Neural cell (in vitro differentiated cells): ENCODE measurements at regions not wholly inside any gene's neighbourhood (a gene's known extent, or its start where the extent isn't known, plus 50 kb on each side); places are given as distances from the start of the nearest gene placed in this dataset.

Source experiments
- H2AFZ ChIP-seq: fragments of 200-600, 300-800 bp; sonication (generic), shearing (Covaris generic); 2 replicates; pipeline ENCODE4 v1.6.0; 2014; ENCODE audit warnings: low read depth, mild to moderate bottlenecking, antibody characterized with exemption, low read length, moderate library complexity
- H3F3A ChIP-seq: fragments of 200-600 bp; shearing (Covaris generic); 2 replicates; pipeline ENCODE4 v1.6.1; 2016; ENCODE audit warnings: mild to moderate bottlenecking, moderate library complexity, mixed read lengths, antibody characterized with exemption, low read length; ENCODE audit not compliant: insufficient read depth, poor library complexity, severe bottlenecking
- H3K27ac ChIP-seq: fragments of 200-600, 300-800 bp; sonication (generic), shearing (Covaris generic); 2 replicates; pipeline ENCODE4 v1.5.1; 2014; ENCODE audit warnings: mild to moderate bottlenecking, low read length, moderate library complexity
- H3K27me3 ChIP-seq: fragments of 300-800, 200-600 bp; sonication (generic), shearing (Covaris generic); 2 replicates; pipeline ENCODE4 v1.6.0; 2014; ENCODE audit warnings: mild to moderate bottlenecking, low read depth, low read length, moderate library complexity; ENCODE audit not compliant: insufficient read depth
- H3K36me3 ChIP-seq: fragments of 300-800, 200-600 bp; sonication (generic), shearing (Covaris generic); 2 replicates; pipeline ENCODE4 v1.5.1; 2014; ENCODE audit warnings: mild to moderate bottlenecking, antibody characterized with exemption, low read length, moderate library complexity; ENCODE audit not compliant: insufficient read depth
- H3K4me2 ChIP-seq: fragments of 300-800, 200-600 bp; sonication (generic), shearing (Covaris generic); 2 replicates; pipeline ENCODE4 v1.6.0; 2014; ENCODE audit warnings: mild to moderate bottlenecking, low read length
- H3K4me3 ChIP-seq: fragments of 300-800, 200-600 bp; sonication (generic), shearing (Covaris generic); 2 replicates; pipeline ENCODE4 v1.5.1; 2014; ENCODE audit warnings: mild to moderate bottlenecking, low read length, moderate library complexity
- H3K79me2 ChIP-seq: fragments of 200-600 bp; shearing (Covaris generic); replicated peaks from 2 replicates; pipeline ENCODE4 v1.6.0; 2014; ENCODE audit warnings: mild to moderate bottlenecking, low read length, moderate library complexity; ENCODE audit not compliant: insufficient read depth
- H3K9ac ChIP-seq: fragments of 300-800, 200-600 bp; sonication (generic), shearing (Covaris generic); 2 replicates; pipeline ENCODE4 v1.6.1; 2016; ENCODE audit warnings: mild to moderate bottlenecking, low read length, mixed read lengths
- H3K9me2 ChIP-seq: fragments of 200-600 bp; shearing (Covaris generic); 2 replicates; pipeline ENCODE4 v1.6.1; 2016; ENCODE audit warnings: mild to moderate bottlenecking, low read length, mixed read lengths; ENCODE audit not compliant: insufficient read depth
- H3K9me3 ChIP-seq: fragments of 200-600, 300-800 bp; sonication (generic), shearing (Covaris generic); 2 replicates; pipeline ENCODE4 v1.6.1; 2016; ENCODE audit warnings: mild to moderate bottlenecking, mixed run types, low read length, moderate library complexity, mixed read lengths
- H4K20me1 ChIP-seq: fragments of 200-600 bp; shearing (Covaris generic); 2 replicates; pipeline ENCODE4 v1.6.1; 2016; ENCODE audit warnings: mild to moderate bottlenecking, mixed run types; ENCODE audit not compliant: insufficient read depth
- EP300 ChIP-seq: fragments of 450-650 bp; conservative IDR thresholded peaks from 2 replicates; pipeline ENCODE4 v1.6.1; 2014; ENCODE audit warnings: antibody characterized with exemption, mild to moderate bottlenecking, moderate library complexity; ENCODE audit not compliant: poor library complexity, severe bottlenecking
- EZH2 ChIP-seq: fragments of 200-600, 300-800 bp; shearing (Covaris generic), sonication (generic); IDR thresholded peaks from 2 replicates; pipeline ENCODE4 v1.6.1; 2014; ENCODE audit warnings: antibody characterized with exemption, low read length, borderline replicate concordance, mild to moderate bottlenecking; ENCODE audit not compliant: insufficient read depth, poor library complexity, severe bottlenecking
- MXI1 ChIP-seq: fragments of 450-650 bp; conservative IDR thresholded peaks from 2 replicates; pipeline ENCODE4 v1.6.1; 2014; ENCODE audit warnings: antibody characterized with exemption, mild to moderate bottlenecking; ENCODE audit not compliant: poor library complexity, severe bottlenecking
- POLR2AphosphoS5 ChIP-seq: IDR thresholded peaks from 2 replicates; pipeline ENCODE4 v1.6.1; 2012
- RAD21 ChIP-seq: fragments of 450-650 bp; conservative IDR thresholded peaks from 2 replicates; pipeline ENCODE4 v1.6.1; 2014; ENCODE audit warnings: antibody characterized with exemption, mild to moderate bottlenecking, moderate library complexity
- SMC3 ChIP-seq: fragments of 450-650 bp; conservative IDR thresholded peaks from 2 replicates; pipeline ENCODE4 v1.6.1; 2014; ENCODE audit warnings: antibody characterized with exemption, mild to moderate bottlenecking, moderate library complexity; ENCODE audit not compliant: poor library complexity
- TAF1 ChIP-seq: IDR thresholded peaks from 2 replicates; pipeline ENCODE4 v1.6.1; 2012; ENCODE audit warnings: low read depth
- TF ChIP-seq, protein P1 (sequence below): IDR thresholded peaks from 2 replicates; pipeline ENCODE4 v1.6.1; 2012; ENCODE audit warnings: borderline replicate concordance
- TF ChIP-seq, protein P2 (sequence below): fragments of 450-650 bp; IDR thresholded peaks from 2 replicates; pipeline ENCODE4 v1.5.1; 2014; ENCODE audit warnings: antibody characterized with exemption, mild to moderate bottlenecking, moderate library complexity; ENCODE audit not compliant: poor library complexity, severe bottlenecking

DNA sequence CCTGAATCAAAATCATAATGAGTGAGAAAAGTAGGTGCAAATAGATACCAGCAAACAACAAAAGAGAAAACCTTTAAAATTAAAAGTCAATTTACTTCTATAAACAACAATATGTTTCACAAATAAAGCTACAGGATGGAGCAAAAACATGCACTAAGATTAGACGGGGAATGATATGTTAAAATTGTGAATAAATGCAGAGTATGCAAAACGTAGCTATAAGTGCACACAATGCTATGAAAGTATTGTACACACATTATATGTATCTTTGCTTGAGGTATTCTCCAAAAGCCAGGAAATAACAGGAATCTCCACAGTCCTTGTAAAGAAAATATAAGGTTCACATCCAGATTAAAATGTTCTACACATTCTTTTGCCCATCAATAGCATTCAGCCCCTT lies 523.9 kb downstream of the EFNB2 start:
- H3K27me3 ChIP-seq, result no peaks in the 10 kb centered on the region
- H3K27ac ChIP-seq, result no peak overlapping the region
- H3K9me3 ChIP-seq, result no peaks in the 10 kb centered on the region
- no peak overlapping the region for H2AFZ ChIP-seq
- no peak overlapping the region for H3K9ac ChIP-seq
- no peaks in the 10 kb centered on the region for H4K20me1 ChIP-seq
- no peak overlapping the region for H3K4me2 ChIP-seq
- no peaks in the 10 kb centered on the region for H3K36me3 ChIP-seq
- no peaks in the 10 kb centered on the region for H3K9me2 ChIP-seq
- no peak overlapping the region for H3K4me3 ChIP-seq
- no peak for TF ChIP-seq MXI1
- TF ChIP-seq, protein P1, sequence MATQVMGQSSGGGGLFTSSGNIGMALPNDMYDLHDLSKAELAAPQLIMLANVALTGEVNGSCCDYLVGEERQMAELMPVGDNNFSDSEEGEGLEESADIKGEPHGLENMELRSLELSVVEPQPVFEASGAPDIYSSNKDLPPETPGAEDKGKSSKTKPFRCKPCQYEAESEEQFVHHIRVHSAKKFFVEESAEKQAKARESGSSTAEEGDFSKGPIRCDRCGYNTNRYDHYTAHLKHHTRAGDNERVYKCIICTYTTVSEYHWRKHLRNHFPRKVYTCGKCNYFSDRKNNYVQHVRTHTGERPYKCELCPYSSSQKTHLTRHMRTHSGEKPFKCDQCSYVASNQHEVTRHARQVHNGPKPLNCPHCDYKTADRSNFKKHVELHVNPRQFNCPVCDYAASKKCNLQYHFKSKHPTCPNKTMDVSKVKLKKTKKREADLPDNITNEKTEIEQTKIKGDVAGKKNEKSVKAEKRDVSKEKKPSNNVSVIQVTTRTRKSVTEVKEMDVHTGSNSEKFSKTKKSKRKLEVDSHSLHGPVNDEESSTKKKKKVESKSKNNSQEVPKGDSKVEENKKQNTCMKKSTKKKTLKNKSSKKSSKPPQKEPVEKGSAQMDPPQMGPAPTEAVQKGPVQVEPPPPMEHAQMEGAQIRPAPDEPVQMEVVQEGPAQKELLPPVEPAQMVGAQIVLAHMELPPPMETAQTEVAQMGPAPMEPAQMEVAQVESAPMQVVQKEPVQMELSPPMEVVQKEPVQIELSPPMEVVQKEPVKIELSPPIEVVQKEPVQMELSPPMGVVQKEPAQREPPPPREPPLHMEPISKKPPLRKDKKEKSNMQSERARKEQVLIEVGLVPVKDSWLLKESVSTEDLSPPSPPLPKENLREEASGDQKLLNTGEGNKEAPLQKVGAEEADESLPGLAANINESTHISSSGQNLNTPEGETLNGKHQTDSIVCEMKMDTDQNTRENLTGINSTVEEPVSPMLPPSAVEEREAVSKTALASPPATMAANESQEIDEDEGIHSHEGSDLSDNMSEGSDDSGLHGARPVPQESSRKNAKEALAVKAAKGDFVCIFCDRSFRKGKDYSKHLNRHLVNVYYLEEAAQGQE, result no peak
- no peak for TF ChIP-seq TAF1
- no peak for TF ChIP-seq EP300
- TF ChIP-seq RAD21, result no peak
- TF ChIP-seq, protein P2, sequence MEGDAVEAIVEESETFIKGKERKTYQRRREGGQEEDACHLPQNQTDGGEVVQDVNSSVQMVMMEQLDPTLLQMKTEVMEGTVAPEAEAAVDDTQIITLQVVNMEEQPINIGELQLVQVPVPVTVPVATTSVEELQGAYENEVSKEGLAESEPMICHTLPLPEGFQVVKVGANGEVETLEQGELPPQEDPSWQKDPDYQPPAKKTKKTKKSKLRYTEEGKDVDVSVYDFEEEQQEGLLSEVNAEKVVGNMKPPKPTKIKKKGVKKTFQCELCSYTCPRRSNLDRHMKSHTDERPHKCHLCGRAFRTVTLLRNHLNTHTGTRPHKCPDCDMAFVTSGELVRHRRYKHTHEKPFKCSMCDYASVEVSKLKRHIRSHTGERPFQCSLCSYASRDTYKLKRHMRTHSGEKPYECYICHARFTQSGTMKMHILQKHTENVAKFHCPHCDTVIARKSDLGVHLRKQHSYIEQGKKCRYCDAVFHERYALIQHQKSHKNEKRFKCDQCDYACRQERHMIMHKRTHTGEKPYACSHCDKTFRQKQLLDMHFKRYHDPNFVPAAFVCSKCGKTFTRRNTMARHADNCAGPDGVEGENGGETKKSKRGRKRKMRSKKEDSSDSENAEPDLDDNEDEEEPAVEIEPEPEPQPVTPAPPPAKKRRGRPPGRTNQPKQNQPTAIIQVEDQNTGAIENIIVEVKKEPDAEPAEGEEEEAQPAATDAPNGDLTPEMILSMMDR, result no peak
- TF ChIP-seq EZH2, result no peak
- H3F3A ChIP-seq, result no peaks in the 10 kb centered on the region
- no peaks in the 10 kb centered on the region for H3K79me2 ChIP-seq

DNA sequence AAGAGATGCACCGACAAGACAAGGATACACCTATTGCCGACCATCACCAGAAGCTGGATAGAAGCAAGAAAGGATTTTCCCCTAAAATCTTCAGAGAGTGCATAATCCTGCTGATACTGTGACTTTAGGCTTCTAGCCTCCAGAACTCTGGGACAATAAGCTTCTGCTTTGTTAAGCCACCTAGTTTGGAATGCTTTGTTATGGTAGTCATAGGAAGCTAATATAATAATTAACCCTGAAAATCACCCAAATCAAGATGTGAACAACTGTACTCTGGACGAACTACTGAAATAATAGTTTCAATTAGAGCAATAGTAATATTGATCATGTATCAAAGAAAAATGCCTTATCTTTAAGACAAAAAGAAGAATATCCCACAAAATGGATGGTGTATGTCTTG lies 524.6 kb downstream of the EFNB2 start:
- Histone ChIP-seq H3K9ac (no peak overlapping the region), H3K4me2 (no peak overlapping the region), H2AFZ (no peak overlapping the region), H3K79me2 (no peaks in the 10 kb centered on the region), H4K20me1 (no peaks in the 10 kb centered on the region), H3K27me3 (no peaks in the 10 kb centered on the region), H3K36me3 (no peaks in the 10 kb centered on the region), H3K9me2 (no peaks in the 10 kb centered on the region), H3K4me3 (no peak overlapping the region), H3F3A (no peaks in the 10 kb centered on the region), H3K27ac (no peak overlapping the region), H3K9me3 (no peaks in the 10 kb centered on the region)
- TF ChIP-seq POLR2AphosphoS5, result no peak
- TF ChIP-seq EP300, result no peak
- no peak for TF ChIP-seq SMC3
- no peak for TF ChIP-seq RAD21
- TF ChIP-seq MXI1, result no peak
- TF ChIP-seq, protein P2, result no peak
- TF ChIP-seq EZH2, result no peak
- TF ChIP-seq TAF1, result no peak
- TF ChIP-seq, protein P1, result no peak
